Urothelium cell line (cell line): ENCODE measurements at regions not wholly inside any gene's neighbourhood (a gene's known extent, or its start where the extent isn't known, plus 50 kb on each side); places are given as distances from the start of the nearest gene placed in this dataset.

Experiments used
- DNase-seq: peaks from one replicate; pipeline ENCODE4 v3.0.0; 2011; ENCODE audit warnings: low spot score, mixed read lengths
- FAIRE-seq: peaks from 2 replicates; lab custom pipeline; 2011; peaks lifted over from hg19 to GRCh38; lab: Jason Lieb, UNC

DNA sequence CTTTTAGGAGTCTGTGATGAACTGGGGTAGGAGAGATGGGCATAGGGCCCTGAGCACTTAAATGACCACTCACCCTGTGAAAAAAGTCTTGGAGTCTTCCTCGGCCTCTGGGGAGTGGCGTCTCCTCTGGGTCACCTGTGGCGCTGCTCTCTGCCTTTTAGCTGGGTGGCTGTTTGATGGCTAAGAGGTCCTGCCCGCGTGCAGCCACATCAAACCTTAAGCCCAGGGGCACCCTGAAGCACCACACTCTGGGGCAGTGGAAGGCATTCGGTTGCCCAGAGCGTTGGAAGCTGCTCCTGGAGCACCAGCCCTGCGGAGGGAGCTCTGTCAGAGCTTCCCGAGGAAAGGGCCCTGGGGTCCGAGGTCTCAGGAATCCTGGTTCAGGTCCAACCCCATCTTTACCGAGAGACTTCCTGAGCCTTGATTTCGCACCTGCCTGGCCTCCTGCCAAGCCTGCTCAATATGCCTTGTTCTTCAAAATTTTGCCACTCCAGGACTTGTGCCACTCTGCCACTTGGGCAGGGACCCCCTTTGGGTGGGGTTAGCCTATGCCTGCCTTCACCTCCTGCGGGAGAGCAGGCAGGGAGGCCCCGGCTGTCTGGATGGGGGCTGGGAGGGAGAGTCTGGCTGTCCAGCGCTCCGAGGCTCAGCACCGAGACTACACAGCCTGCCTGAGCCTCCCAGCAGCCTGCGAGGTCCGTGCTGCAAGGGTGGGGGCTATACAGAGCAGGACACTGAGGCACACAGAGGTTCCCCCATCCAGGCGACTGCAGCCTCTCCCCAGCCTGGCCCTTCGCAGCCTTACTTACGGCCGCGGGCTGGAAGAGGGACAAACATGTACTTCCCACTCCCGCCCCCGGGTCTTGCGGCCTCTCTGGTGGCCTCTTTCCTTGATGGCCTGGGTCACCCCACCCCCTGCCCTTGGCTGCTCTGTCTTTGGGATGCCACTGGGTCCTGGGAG, 63.4 kb upstream of the RNU6ATAC start:
- no peak for DNase-seq
- no peak for FAIRE-seq

DNA sequence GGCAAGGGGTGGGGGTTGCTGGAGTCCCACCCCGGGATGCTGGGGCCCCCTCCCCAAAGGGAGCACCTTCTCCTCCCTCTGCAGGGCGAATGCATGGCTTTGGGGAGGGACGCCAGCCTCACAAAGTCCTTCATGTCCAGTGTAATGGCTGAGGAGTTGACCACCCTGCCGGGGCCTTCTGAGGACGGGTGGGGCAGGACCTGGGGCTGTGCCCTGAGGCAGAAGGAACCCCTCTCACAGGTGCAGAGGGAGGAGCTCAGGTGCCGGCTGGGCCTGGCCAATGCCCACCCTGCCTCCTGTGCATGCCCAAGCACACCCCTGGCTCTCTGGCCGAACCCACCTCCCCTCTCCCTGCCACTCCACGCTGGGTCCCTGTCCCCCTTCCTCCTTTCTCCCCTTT, 64.3 kb upstream of the RNU6ATAC start:
- DNase-seq (no peak), FAIRE-seq (no peak)

DNA sequence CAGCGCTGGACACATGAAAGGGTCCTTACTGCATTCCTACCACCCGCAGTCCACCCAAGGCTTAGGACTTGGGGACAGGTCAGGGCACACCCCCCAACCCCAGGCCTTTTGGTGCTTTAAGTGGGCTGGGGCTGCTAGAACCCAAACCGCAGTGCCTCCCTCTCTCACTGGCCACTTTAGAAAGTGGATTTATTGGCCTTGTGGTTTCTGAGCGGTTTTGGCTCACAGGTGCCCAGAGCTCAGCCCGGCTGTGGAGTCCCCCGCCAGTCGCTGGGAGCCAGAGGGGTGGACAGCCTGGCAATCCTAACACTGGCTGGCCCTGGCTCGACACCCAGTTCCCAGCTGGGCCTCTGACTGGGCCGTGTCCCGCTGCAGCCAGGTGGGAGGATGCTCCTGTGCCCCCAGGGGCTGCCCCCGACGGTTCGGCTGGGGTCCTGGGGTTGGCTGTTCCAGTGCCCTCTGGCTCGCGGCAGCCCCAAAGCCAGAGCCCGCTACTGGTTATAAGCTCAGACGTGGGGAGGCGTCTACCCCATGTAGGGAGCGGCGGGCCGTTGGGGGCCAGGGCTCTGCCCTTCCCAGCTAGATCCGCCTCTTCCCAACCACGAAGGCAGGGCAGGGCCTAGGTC, 65.2 kb upstream of the RNU6ATAC start:
- FAIRE-seq: no peak

DNA sequence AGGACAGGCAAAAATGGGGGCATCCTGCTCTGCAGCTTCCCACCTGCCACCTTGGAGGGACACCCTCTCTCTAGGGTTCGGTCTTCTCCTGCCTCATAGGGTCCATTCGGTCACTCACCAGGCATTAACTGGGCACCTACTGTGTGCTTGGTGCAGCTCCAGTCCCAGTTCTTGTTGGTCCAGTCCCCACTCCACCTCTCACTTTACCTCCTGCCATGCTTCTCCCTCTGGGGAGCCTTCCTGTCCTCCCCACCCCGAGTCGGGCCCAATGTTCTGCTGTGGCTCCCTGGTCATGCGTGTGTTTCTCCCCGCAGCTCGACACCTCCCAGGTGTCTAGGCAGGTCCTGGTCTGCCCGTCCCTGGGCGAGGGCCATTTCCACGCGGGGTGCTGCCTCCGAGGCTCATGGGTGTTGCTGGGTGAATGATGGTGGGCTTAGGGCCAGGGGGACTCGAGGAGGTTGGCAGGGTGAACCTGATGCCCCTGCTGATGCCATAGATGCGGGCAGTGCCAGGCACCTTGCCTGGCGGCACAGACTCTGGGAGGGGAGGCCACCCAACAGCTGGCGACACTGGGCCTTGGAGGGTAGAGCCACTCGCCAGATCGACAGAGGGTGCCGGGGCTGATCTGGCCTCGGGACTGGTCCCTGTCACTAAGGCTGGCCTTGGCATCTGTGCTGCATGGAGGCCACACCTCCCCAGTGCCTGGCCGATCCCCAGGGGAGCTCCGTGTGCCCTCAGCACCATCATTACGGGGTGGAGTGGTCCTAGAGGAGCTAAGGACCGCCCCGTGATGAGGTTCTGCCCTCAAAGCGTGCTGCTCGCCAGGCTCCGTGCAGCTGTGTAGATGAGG, 66.0 kb upstream of the RNU6ATAC start:
- no peak for DNase-seq
- FAIRE-seq: no peak

More for the DNA sequence above, 65.2 kb upstream of the RNU6ATAC start:
- DNase-seq: no peak

DNA sequence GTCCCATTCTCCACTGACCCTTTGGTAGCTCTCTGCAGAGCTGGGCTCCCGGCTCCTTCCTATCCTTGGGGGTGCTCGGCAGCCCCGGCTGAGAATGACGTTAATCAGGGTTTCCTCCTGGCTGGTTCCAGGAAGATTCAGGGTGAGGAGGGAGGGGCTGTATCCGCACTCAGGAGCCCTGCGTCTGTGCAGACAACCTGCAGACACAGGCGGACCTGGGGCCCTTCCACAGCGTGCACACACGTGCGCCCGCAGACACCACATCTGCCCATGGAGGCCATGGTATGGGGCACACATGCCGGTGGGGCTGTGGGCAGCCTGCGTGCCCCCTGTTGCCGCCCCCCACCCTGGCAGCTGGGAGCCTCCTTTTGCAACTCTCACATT, 66.6 kb upstream of the RNU6ATAC start:
- FAIRE-seq (no peak), DNase-seq (no peak)

DNA sequence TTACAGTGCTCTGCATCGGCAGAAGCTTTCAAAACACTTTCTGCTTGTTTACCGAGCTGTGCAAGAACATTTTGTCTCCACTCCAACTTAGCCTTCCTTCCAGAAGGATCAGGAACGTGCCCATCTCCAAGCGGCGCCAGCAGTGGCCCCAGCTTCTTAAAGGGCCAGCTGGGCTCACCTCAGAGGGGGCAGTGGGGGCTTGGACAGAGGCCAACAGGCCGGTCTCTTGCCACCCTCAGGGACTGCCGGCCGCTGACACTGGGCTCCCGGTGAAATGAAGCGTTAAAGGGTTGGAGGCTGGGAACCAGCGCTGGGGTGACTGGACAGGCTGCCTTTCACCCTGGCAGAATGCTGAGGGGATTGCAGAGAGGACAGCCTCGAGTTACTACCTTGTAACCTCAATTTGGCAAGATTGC, 67.0 kb upstream of the RNU6ATAC start:
- no peak for DNase-seq
- FAIRE-seq: no peak

DNA sequence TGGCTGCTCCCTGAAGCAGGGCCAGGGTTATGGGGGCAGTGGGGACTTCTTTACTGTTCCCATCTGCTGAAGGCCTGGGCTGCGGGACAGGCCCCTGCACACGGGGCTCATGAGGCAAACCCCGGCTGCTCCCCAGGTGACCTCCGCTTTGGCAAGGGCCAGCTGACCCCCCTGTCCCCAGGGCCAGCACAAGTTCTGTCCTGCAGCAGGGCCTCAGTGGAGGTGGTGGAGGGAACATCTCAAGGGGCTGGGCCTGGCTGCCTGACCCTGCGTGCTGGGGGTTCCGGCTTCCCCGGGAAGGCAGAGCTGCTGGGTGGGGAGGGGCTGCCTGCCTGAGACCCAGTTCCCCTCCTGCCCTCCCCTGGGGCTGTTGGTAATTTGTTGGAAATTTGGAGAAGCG, 67.4 kb upstream of the RNU6ATAC start:
- DNase-seq: no peak

DNA sequence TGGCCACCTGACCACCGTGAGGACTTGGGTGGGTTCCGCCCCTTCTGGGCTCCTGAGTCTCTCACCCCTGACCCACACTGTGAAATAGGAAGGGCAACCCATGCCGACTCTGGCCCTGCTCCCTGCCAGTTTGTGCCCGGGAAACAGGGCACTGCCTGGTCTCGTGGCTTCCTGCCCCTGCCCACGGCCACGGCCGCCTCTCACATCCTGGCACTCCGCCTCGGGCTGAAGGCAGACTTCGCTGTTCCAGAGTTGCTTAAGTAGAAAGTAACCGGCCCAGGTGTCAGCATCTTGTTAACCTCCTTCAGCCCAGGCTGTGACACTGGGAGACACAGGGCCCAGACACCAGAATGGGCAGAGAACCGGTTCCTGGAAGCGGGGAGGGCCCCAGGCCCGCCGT, 68.7 kb upstream of the RNU6ATAC start:
- no peak for FAIRE-seq

More for the DNA sequence above, 67.4 kb upstream of the RNU6ATAC start:
- no peak for FAIRE-seq

DNA sequence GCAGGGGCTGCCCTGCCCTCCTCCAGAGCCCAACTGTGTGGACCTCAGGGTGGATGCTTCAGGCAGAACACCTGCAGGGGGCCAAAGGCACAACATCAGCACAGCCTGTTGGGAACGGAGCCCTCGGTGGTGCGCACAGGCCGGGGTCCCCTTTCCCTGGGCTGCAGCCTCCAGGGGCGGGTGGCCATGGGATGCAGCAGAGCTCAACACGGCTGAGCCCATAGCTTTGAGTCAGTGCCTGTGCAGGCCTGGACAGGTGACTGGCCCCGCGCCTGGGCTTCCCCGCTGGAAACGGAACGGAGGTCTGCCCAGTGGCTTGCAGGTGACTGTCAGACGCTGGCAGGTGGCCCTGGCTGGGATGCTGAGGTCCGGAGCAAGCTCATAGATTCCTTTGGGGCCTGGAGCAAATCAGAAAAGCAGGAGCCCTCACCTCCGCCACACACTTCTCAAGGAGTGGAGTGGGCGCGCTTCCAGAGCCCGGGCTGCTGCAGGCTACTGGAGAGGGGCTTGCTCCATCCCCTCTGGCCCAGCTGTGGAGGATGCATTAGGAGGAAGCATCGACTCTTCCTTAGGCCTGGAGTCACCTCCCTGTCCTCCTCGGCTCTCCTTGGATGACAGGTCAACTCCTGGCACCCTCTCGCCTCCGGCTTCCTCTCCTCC, 69.8 kb upstream of the RNU6ATAC start:
- DNase-seq (no peak), FAIRE-seq (no peak)

More for the DNA sequence above, 68.7 kb upstream of the RNU6ATAC start:
- no peak for DNase-seq

DNA sequence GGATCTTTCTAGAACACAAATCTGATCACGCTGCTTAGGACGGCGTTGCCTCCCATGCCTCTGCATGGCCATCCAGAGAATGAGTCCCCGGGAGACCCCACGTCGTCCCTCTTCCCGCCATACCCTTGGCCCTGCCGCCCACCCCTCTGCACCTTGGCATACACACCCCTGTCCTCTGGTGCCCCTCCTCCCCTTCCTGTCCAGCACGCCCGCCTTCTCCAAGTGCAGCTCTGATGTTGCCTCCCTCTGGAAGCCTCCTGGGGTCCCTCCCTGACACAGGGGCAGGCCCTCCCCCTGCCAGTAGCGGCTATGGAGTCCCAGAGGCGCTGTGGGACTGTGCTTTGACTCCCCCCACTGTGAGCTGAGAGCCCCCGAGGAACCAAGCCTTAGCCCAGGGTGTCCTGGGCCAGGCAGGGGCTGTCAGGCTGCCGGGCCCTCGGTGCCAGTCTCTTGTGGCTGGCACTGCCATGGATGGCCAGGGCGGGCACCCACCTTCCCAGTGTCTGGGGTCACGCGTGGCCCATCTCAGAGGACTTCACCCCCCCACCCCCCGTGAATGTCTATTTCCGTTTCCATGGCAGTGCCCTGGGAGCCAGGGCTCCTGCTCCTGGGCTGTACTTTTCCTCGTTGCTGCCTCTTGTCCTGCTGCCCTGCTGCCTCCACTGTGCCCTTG, 70.5 kb upstream of the RNU6ATAC start:
- DNase-seq: no peak
- no peak for FAIRE-seq

DNA sequence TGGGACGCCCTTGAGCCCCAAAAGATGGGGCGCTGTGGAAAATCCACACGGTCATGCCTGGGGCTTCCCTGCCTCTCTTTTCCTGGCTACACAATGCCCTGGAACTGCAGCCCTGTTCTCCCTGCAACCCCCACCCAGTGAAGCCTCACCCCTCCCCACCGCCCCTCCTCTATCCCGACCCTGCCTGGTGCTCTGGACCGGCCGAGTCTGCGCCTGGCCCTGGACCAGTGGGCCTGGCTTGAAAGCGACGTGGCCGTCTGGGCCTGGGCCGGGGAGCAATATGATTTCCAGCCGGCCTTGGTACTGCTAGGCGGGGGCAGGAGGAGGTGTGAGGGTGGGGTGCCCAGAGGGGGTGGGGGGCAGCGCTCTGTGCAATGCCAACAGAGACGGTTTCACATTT, 71.0 kb upstream of the RNU6ATAC start:
- FAIRE-seq (no peak), DNase-seq (no peak)

DNA sequence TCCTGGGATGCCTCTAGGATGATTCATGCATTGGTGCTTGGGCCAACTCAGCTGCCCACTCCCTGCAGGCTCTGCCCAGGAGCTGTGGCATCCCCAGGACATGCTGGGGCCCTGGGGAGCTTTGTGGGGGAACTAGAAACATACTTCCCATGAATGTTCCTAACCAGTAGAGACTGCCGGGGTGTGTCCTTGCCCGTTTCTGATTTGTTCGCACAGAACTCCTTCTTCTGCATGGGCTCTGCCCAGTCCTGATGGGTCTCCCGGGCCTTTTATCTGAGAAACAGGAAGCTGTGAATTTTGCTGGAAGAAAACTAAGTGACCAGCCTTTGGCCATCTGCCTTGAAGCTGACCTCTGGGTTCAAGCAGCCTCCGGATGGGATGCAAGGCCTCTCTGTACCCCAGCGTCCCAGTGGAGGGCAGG, 71.6 kb upstream of the RNU6ATAC start:
- FAIRE-seq (no peak), DNase-seq (no peak)

DNA sequence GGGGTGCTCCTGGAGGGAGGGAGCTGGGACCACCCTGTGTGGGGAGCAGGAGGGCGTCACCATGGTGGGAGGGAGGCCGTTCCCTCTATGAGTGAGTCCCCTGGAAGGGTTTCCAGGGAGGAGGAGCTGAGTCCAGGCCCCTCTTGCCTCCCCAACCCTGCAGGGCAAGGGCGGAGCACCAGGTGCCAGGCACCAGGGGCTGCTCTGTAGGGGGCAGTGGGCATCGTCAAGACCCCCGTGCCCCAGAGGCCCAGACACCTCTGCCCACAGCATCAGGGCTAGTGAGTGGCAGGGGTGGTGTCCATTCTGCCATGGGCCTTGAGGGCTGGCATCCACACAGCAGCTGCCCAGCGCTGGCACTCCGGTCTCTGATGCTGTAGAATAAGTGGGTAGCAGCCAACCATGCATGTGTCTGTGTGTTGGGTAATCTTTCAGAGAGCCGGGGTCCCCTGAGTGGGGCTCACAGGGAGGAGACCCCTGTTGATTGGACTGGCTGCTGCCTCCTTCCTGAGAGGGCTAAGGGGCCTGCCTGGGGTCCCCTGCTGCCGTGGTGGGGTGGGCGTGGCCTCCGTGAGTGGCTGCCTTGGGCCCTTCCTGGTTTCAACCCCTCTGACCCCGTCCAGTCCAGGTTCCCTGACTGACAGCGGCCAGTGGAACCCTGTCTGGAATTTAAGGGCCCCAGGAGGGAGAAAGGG, 72.7 kb upstream of the RNU6ATAC start:
- no peak for DNase-seq
- FAIRE-seq: no peak

DNA sequence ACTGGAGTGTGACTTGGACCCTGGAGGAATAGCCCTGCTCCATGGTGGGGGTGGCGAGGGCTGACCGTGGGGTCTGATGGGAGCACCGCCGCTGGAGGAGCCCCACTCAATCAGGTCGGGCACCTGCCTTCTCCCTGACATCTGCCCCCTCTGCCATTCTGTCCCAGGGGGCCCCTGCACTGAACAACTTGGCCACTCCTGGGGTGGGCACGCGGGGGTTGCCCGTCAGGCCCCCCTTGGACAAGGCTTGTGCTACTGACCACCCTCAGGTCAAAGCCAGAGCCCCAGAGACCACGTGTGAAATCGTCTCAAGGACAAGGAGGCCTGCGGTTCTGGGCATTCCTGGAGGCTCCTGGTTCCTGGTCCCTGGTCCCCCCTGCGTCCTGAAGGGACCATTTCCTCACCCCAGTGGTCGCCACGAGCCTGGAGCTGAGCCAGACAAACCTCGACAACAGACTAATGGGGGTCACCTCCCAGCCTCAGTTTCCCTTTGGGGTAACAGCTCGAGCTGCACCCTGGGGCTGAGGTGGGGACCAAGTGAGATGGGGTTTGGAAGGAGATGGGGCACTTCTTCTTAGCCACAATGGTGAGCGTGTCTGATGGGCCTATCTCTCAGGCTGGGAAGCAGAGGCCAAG, 73.4 kb upstream of the RNU6ATAC start:
- DNase-seq (no peak), FAIRE-seq (no peak)

DNA sequence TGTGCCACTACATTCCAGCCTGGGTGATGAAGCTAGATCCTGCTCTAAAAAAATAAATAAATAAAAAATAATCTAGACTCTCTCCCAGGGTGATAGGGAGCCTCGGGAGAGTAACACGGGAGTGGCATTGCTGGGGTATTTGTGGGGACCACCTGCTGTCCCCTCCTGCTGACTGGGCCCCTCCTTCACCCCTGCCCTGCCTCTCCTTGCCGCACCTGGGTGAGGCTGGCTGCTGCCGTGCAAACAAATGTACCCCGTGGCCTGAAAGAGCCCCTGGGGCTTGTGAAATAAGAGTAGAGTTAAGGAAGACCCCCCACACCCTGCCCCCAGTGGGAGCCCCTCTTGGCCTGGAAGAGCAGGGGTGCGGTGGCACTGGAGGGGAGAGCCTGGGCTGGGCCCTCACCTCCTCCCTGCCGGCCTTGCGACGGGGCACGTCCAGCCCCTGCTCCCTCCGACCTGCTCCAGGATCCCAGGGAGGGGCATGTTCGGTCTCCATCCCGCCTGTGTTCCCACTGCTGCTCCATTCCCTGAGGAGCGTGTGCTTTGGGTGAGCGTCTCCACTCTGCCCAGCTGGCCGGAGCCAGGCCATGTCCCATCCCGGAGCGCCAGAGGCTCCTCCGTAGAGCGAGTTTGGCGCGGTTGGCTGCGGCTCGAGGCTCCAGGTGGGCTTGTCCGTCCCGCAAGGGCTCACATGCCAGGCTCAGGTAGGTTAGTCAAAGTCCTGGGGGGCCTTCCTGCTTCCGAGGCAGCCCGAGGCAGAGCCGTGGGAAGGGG, 75.0 kb upstream of the RNU6ATAC start:
- DNase-seq: no peak
- FAIRE-seq: no peak

DNA sequence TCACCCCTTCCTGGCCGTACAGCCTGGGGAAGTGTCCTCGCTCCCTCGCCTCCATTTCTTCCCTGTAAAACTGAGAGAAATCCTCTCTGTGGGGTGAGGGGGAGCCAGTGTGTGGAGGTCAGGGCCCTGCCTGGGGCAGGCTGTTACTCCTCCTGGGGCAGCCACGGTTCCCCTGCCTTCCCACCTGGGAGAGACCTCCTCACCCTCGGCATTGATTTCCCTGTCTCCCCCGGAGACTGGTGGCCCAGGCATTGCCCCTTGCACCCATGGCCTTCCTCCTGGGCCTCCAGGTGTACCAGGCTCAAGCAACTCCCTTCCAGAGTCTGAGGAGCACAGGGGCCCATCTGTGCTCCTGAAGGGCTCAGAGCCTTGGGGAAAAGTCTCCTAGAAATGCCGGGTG, 75.6 kb upstream of the RNU6ATAC start:
- FAIRE-seq (no peak), DNase-seq (no peak)

DNA sequence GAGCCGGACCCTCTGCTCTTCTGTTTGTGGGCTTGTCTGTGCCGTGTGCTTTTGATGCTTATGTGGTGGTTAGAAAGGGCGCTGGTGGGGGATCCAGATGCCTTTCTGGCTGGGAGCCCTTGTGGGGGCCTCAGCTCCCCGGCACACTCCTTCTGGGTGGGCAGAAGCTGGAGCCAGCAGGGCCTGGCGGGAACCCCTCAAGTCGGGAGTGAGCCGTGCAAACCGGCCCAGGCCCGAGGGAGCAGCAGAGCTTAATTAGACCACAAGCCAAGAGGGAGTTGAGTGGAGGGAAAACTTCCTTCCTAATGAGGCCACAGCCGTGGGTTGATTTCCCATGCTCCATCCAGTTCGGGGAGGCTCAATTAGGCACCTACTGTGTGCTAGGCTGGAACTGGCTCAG, 76.0 kb upstream of the RNU6ATAC start:
- FAIRE-seq: no peak
- DNase-seq: no peak

DNA sequence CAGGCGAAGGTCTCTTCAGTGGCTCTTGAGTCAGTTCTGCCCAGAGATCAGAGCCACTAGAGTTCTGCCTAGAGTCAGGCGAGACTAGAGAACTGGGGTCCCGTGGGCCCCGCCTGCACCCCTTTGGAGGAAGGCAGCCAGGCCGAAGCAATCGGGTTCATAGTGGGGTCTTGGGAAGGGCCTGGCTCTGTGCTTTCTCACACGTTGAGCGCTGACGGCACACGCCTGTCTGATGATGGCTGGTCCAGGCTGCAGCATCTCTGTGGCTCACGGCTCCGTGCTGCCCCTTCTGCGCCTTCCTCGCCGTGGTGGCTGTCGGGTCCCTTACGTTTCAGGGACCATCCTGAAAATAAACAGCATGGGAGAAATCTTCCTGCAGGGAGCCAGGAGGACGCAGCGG, 78.3 kb upstream of the RNU6ATAC start:
- FAIRE-seq: no peak

More for the DNA sequence above, 78.3 kb upstream of the RNU6ATAC start:
- no peak for DNase-seq
